ENCODE measurements at regions not wholly inside any gene's neighbourhood (a gene's known extent, or its start where the extent isn't known, plus 50 kb on each side); places are given as distances from the start of the nearest gene placed in this dataset.
"Not testable (repeated sequence)": the region's sequence is repeated elsewhere in the genome, so short reads cannot be mapped to it uniquely, and the experiment has no call there.

DNA sequence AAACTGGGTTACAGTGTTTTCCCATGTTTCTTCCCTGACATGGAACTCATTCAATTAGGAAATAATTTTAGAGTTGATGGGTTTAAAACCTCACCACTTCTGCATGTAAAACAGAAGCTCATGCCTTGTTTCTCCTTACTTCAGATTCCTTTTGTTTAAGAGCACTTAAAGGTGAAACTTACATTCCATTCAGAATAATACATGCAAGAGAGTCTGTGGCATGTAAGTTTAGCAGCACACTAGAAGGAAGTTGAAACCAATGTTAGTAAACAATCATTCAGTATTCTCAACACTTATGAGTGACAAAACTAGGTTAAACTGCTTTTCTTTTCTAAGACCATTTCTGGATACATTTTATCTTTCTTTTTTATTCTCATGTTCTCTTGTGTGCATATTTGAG lies 495.6 kb upstream of the PTCHD4 start:
- ChIA-PET POLR2A (ENCODE audit: unreplicated experiment) (no interaction called here), CTCF (no interaction called here)
- intact Hi-C loops (cut with micrococcal nuclease; ENCODE audit: unreplicated experiment), result no loop called here
- Histone ChIP-seq H3K27ac (no peak overlapping the region), H2AFZ (no peak overlapping the region), H3K4me2 (no peak overlapping the region), H3K36me3 (ENCODE audit: low read depth) (no peaks in the 10 kb centered on the region), H3K4me3 (no peak overlapping the region), H4K20me1 (ENCODE audit: insufficient read depth) (no peaks in the 10 kb centered on the region), H3F3A (ENCODE audit: insufficient read depth, low read depth) (no peaks in the 10 kb centered on the region), H3K27me3 (ENCODE audit: insufficient read depth, low read depth) (no peaks in the 10 kb centered on the region), H3K9me2 (ENCODE audit: insufficient read depth) (no peaks in the 10 kb centered on the region), H3K4me1 (replicated peaks; ENCODE audit: insufficient read depth) (no peaks in the 10 kb centered on the region), H3K9me3 (ENCODE audit: insufficient read depth, low read depth) (no peaks in the 10 kb centered on the region), H3K79me2 (ENCODE audit: low read depth) (no peaks in the 10 kb centered on the region)
- BruUV-seq (replicated peaks), result no TSS peak
- DNase-seq, result no peak
- TF ChIP-seq, protein P1, sequence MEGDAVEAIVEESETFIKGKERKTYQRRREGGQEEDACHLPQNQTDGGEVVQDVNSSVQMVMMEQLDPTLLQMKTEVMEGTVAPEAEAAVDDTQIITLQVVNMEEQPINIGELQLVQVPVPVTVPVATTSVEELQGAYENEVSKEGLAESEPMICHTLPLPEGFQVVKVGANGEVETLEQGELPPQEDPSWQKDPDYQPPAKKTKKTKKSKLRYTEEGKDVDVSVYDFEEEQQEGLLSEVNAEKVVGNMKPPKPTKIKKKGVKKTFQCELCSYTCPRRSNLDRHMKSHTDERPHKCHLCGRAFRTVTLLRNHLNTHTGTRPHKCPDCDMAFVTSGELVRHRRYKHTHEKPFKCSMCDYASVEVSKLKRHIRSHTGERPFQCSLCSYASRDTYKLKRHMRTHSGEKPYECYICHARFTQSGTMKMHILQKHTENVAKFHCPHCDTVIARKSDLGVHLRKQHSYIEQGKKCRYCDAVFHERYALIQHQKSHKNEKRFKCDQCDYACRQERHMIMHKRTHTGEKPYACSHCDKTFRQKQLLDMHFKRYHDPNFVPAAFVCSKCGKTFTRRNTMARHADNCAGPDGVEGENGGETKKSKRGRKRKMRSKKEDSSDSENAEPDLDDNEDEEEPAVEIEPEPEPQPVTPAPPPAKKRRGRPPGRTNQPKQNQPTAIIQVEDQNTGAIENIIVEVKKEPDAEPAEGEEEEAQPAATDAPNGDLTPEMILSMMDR (conservative IDR thresholded peaks at IDR 0.05), result no peak
- TF ChIP-seq EZH2 (IDR thresholded peaks at IDR 0.05; ENCODE audit: low read depth), result no peak

DNA sequence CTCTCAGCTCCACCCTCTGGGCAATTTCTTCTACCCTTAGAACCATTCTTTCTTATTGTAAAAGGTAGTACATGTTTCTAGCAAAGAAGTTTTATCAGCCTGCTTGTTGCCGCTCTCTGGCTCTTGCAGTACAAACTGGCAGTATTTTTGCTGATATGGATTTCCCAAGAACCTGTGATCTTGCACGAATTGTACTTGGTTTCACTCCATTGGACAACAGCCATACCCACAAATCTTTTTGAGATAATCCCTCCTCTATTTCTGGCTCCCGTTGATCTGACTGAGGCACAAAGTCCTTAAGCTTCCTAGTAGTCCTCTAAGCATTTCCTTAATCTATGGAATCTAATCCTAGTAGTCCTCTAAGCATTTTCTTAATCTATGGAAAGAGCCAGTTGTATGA lies 487.0 kb upstream of the PTCHD4 start:
- DNase-seq, result no peak
- POLR2A ChIA-PET (ENCODE audit: unreplicated experiment), result no interaction called here
- no peak overlapping the region for H3K4me3 ChIP-seq
- H3K79me2 ChIP-seq (ENCODE audit: low read depth), result no peaks in the 10 kb centered on the region
- no peak overlapping the region for H3K27ac ChIP-seq
- no peak overlapping the region for H3K4me2 ChIP-seq
- no peak for TF ChIP-seq EZH2 (IDR thresholded peaks at IDR 0.05; ENCODE audit: low read depth)
- TF ChIP-seq, protein P1 (conservative IDR thresholded peaks at IDR 0.05), result no peak
- H3K9me3 ChIP-seq (ENCODE audit: insufficient read depth, low read depth), result no peaks in the 10 kb centered on the region
- intact Hi-C loops (cut with micrococcal nuclease; ENCODE audit: unreplicated experiment), result no loop called here
- no peaks in the 10 kb centered on the region for H3K9me2 ChIP-seq (ENCODE audit: insufficient read depth)
- H2AFZ ChIP-seq, result no peak overlapping the region
- no peaks in the 10 kb centered on the region for H3K36me3 ChIP-seq (ENCODE audit: low read depth)
- CTCF ChIA-PET, result no interaction called here
- H3F3A ChIP-seq (ENCODE audit: insufficient read depth, low read depth), result no peaks in the 10 kb centered on the region
- H3K27me3 ChIP-seq (ENCODE audit: insufficient read depth, low read depth), result no peaks in the 10 kb centered on the region
- no TSS peak for BruUV-seq (replicated peaks)
- no peaks in the 10 kb centered on the region for H4K20me1 ChIP-seq (ENCODE audit: insufficient read depth)
- no peaks in the 10 kb centered on the region for H3K4me1 ChIP-seq (replicated peaks; ENCODE audit: insufficient read depth)

DNA sequence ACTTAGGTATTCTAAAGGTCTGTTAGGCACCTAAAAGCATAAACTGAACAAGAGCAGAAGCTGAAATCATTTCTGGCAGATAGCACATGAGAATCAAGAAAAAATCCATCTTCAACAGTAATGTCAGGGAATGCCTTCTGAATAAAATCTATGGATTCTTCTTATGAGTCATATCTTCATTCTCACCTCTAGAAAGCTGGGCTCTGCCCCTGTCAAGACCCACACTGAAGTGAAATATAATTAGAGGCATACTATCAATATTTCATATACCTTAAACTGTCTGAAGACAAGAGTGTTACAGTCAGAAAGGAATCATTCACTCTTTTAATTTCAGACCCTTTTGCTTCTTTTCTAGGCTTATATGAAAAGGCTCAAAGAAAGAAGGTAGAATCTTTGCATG lies 485.8 kb upstream of the PTCHD4 start:
- no peak overlapping the region for H3K4me2 ChIP-seq
- H3K79me2 ChIP-seq (ENCODE audit: low read depth), result no peaks in the 10 kb centered on the region
- no TSS peak for BruUV-seq (replicated peaks)

DNA sequence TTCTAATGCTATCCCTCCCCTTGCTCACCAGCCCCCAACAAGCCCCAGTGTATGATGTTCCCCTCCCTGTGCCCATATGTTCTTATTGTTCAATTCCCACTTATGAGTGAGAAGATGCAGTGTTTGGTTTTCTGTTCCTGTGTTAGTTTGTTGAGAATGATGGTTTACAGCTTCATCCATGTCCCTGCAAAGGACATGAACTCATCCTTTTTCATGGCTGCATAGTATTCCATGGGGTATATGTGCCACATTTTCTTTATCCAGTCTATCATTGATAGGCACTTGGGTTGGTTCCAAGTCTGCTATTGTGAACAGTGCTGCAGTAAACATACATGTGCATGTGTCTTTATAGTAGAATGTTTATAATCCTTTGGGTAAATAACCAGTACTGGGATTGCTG lies 480.2 kb upstream of the PTCHD4 start:
- H3K9me2 ChIP-seq (ENCODE audit: insufficient read depth); CTCF ChIA-PET; H2AFZ ChIP-seq; H3K4me2 ChIP-seq; BruUV-seq (replicated peaks); H3K4me3 ChIP-seq; intact Hi-C loops (cut with micrococcal nuclease; ENCODE audit: unreplicated experiment); H3K27ac ChIP-seq; H3K9me3 ChIP-seq (ENCODE audit: insufficient read depth, low read depth); H4K20me1 ChIP-seq (ENCODE audit: insufficient read depth); H3K27me3 ChIP-seq (ENCODE audit: insufficient read depth, low read depth); H3F3A ChIP-seq (ENCODE audit: insufficient read depth, low read depth); H3K79me2 ChIP-seq (ENCODE audit: low read depth); DNase-seq; H3K36me3 ChIP-seq (ENCODE audit: low read depth); POLR2A ChIA-PET (ENCODE audit: unreplicated experiment); H3K4me1 ChIP-seq (replicated peaks; ENCODE audit: insufficient read depth): not testable (repeated sequence)

More for the DNA sequence above, 485.8 kb upstream of the PTCHD4 start:
- Histone ChIP-seq H3K4me1 (replicated peaks; ENCODE audit: insufficient read depth) (no peaks in the 10 kb centered on the region), H2AFZ (no peak overlapping the region), H3K27ac (no peak overlapping the region), H3F3A (ENCODE audit: insufficient read depth, low read depth) (no peaks in the 10 kb centered on the region), H3K9me2 (ENCODE audit: insufficient read depth) (no peaks in the 10 kb centered on the region), H3K9me3 (ENCODE audit: insufficient read depth, low read depth) (no peaks in the 10 kb centered on the region), H3K36me3 (ENCODE audit: low read depth) (no peaks in the 10 kb centered on the region), H3K4me3 (no peak overlapping the region), H3K27me3 (ENCODE audit: insufficient read depth, low read depth) (no peaks in the 10 kb centered on the region), H4K20me1 (ENCODE audit: insufficient read depth) (no peaks in the 10 kb centered on the region)
- TF ChIP-seq, protein P1 (conservative IDR thresholded peaks at IDR 0.05), result no peak
- TF ChIP-seq EZH2 (IDR thresholded peaks at IDR 0.05; ENCODE audit: low read depth), result no peak
- DNase-seq, result no peak
- ChIA-PET CTCF (no interaction called here), POLR2A (ENCODE audit: unreplicated experiment) (no interaction called here)
- intact Hi-C loops (cut with micrococcal nuclease; ENCODE audit: unreplicated experiment), result no loop called here

All from PC-9 (cell line).